ENCODE measurements at regions not wholly inside any gene's neighbourhood (a gene's known extent, or its start where the extent isn't known, plus 50 kb on each side); places are given as distances from the start of the nearest gene placed in this dataset.
"Not testable (repeated sequence)": the region's sequence is repeated elsewhere in the genome, so short reads cannot be mapped to it uniquely, and the experiment has no call there.

DNA sequence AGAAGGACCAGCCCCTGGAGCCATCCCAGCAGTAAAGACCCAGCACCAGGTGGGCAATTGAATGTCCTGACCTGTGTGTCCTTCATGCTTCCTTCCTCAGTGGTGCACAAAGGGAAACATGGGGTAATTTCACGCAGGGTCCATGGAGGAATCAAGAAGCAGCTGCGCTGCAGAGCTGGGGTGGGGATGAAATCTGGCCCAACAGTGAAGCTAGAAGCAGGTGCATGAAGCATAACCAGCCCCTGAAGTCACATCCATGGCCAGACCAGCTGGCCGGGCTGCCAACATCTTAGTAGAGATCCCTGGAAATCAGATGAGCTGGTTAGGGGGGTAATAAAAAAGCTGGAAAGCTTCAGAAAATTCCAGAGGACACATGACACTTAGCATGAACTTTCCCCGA lies 646.7 kb upstream of the DEFB115 start:
- DNase-seq, result no peak
- intact Hi-C loops (cut with DNase I), result no loop called here

DNA sequence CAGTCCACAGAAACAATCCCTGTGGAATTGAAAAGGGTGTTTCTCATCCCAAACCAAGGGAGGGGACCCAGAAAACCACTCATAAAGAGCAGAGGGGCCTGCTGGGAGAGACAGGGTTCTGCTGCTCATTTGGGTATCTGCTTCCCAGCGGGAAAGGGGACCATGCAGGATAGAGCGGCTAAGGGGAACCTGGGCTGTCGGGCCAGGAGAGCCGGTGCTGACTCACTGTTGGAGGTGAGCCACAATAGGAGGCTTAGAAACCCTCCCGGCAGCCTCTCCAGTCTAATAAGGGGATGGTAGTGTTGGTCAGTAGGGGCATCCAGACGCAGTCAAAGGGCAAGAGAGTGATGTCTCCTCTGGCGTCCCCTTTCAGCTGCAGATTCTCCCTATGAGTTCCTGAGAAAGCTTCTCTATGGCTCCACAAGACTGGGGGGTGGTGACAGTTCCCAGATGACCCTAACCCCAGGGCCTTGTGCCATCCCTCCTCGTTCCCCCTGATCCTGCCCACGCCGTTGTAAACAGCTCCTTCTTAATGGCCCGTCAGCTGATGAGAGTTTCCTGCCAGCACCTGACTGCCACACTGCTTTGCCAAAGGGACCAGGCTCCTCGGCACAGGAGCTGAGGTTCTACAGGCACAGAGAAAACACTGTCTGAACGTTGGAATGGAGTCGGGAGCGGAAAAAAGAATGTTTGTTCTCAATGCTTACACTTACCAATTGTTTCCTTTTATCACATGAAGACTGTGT lies 646.1 kb upstream of the DEFB115 start:
- peak in 1 of 5 donors; percentile 36 for DNase-seq
- intact Hi-C loops (cut with DNase I), result no loop called here
- peak in 1 of 4 donors; percentile 52 for ATAC-seq
- Histone ChIP-seq H3K36me3 (no peaks in the 10 kb centered on the region), H3K27me3 (no peaks in the 10 kb centered on the region), H3K27ac (no peak overlapping the region), H3K9me3 (peaks cover 0 to 17% (median 10%) of the 10 kb centered on the region in 12 donors), H3K4me1 (peaks cover 0 to 9% (median 0%) of the 10 kb centered on the region in 12 donors), H3K4me3 (no peak overlapping the region)
- no peak for TF ChIP-seq POLR2A (IDR thresholded peaks at IDR 0.05)
- TF ChIP-seq, protein P1, sequence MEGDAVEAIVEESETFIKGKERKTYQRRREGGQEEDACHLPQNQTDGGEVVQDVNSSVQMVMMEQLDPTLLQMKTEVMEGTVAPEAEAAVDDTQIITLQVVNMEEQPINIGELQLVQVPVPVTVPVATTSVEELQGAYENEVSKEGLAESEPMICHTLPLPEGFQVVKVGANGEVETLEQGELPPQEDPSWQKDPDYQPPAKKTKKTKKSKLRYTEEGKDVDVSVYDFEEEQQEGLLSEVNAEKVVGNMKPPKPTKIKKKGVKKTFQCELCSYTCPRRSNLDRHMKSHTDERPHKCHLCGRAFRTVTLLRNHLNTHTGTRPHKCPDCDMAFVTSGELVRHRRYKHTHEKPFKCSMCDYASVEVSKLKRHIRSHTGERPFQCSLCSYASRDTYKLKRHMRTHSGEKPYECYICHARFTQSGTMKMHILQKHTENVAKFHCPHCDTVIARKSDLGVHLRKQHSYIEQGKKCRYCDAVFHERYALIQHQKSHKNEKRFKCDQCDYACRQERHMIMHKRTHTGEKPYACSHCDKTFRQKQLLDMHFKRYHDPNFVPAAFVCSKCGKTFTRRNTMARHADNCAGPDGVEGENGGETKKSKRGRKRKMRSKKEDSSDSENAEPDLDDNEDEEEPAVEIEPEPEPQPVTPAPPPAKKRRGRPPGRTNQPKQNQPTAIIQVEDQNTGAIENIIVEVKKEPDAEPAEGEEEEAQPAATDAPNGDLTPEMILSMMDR (IDR thresholded peaks at IDR 0.05), result no peak
- 69 to 72% (median 71%) methylated on average over 15 of the region's 15 CpGs for WGBS, 4 donors

More for the DNA sequence above, 646.7 kb upstream of the DEFB115 start:
- ATAC-seq, result no peak
- H3K27me3 ChIP-seq, result no peaks in the 10 kb centered on the region
- no peak overlapping the region for H3K4me3 ChIP-seq
- H3K36me3 ChIP-seq, result no peaks in the 10 kb centered on the region
- TF ChIP-seq POLR2A (IDR thresholded peaks at IDR 0.05), result no peak
- TF ChIP-seq, protein P1 (IDR thresholded peaks at IDR 0.05), result no peak
- WGBS, 4 donors, result 72 to 83% (median 81%) methylated on average over 4 of the region's 4 CpGs
- H3K9me3 ChIP-seq, result peaks cover 0 to 24% (median 12%) of the 10 kb centered on the region in 12 donors
- H3K27ac ChIP-seq, result no peak overlapping the region
- H3K4me1 ChIP-seq, result peaks cover 0 to 9% (median 0%) of the 10 kb centered on the region in 12 donors

- H3K27ac ChIP-seq, result no peak overlapping the region
- H3K27me3 ChIP-seq, result no peaks in the 10 kb centered on the region
- 56 to 83% (median 74%) methylated on average over 1 of the region's 1 CpG for WGBS, 4 donors
- TF ChIP-seq, protein P1 (IDR thresholded peaks at IDR 0.05), result no peak
- TF ChIP-seq POLR2A (IDR thresholded peaks at IDR 0.05), result no peak
- DNase-seq, result no peak
- H3K9me3 ChIP-seq, result peaks cover 0 to 8% (median 1%) of the 10 kb centered on the region in 12 donors
- intact Hi-C loops (cut with DNase I), result no loop called here
- H3K36me3 ChIP-seq, result no peaks in the 10 kb centered on the region
- peaks cover 0 to 9% (median 0%) of the 10 kb centered on the region in 12 donors for H3K4me1 ChIP-seq
- no peak overlapping the region for H3K4me3 ChIP-seq
- no peak for ATAC-seq
Observed at GRCh38 chr20:30612344-30612743, 645.1 kb upstream of the DEFB115 start.

- intact Hi-C loops (cut with DNase I), result not testable (repeated sequence)
Observed at GRCh38 chr20:30621346-30621745, 636.1 kb upstream of the DEFB115 start.

GRCh38 chr20:30624310-30624709 lies 633.2 kb upstream of the DEFB115 start:
- H3K9me3 ChIP-seq; H3K4me3 ChIP-seq; H3K27ac ChIP-seq; DNase-seq; H3K27me3 ChIP-seq; H3K36me3 ChIP-seq; H3K4me1 ChIP-seq; ATAC-seq; intact Hi-C loops (cut with DNase I): not testable (repeated sequence)
- 66 to 81% (median 76%) methylated on average over 3 of the region's 3 CpGs for WGBS, 4 donors

More at GRCh38 chr20:30621346-30621745, 636.1 kb upstream of the DEFB115 start:
- 80 to 87% (median 82%) methylated on average over 3 to 4 of the region's 4 CpGs for WGBS, 4 donors
- DNase-seq, H3K36me3 ChIP-seq, H3K27ac ChIP-seq, H3K4me3 ChIP-seq, H3K27me3 ChIP-seq, H3K4me1 ChIP-seq, ATAC-seq, H3K9me3 ChIP-seq: not testable (repeated sequence)

DNA sequence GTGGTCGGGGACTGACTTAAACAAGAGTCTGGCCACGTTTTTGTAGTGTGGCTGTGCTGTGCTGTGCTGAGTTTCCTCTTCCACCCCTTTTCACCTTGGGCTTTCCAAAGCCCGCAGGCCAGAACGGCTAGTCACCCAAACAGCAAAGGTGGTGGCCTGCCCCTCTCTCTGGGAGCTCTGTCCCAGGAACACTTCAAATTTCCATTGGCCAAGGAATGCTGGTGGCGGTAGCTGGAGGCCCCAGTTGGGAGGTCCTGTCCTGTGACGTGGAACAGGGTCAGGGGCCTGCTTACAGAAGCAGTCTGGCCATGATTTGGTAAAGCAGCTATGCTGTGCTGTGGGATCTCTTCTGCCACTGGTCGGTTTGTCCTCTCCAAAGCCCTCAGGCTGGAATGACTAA lies 628.1 kb upstream of the DEFB115 start:
- H3K27ac ChIP-seq; DNase-seq; H3K27me3 ChIP-seq; H3K4me3 ChIP-seq; intact Hi-C loops (cut with DNase I); ATAC-seq; H3K9me3 ChIP-seq; H3K36me3 ChIP-seq; H3K4me1 ChIP-seq: not testable (repeated sequence)
- WGBS, 4 donors, result 66 to 70% (median 68%) methylated on average over 7 of the region's 7 CpGs

All from heart left ventricle (tissue), 16 donors.